PC-3 (cell line): ENCODE measurements at regions not wholly inside any gene's neighbourhood (a gene's known extent, or its start where the extent isn't known, plus 50 kb on each side); places are given as distances from the start of the nearest gene placed in this dataset.

Experiments
- ATAC-seq: fragments of 200-7000 bp; cut with Tn5 transposase; 2 replicates; pipeline ENCODE4 v1.9.1; 2020; ENCODE audit warnings: mild to moderate bottlenecking, moderate library complexity
- BruUV-seq: library from RNA; stranded (reverse); fragments of 400-500 nt; replicated peaks from 2 replicates; lab custom pipeline; 2021; lab: Mats Ljungman, UMichigan
- CTCF ChIA-PET: fragments of 300-600 bp; sonication (Branson Sonifier 250); formaldehyde crosslinking; loops from one replicate; lab custom pipeline; 2022; ENCODE audit warnings: antibody characterized with exemption; lab: Charles Lee
- POLR2A ChIA-PET: fragments of 300-600 bp; sonication (Branson Sonifier 250); formaldehyde crosslinking; loops from one replicate; lab custom pipeline; 2022; ENCODE audit warnings: antibody characterized with exemption; ENCODE audit not compliant: unreplicated experiment; lab: Charles Lee
- DNase-seq: peaks from one replicate; pipeline ENCODE4 v3.0.0-alpha.2; 2015
- H2AFZ ChIP-seq: fragments of 300-600 bp; sonication (generic); 2 replicates; pipeline ENCODE4 v1.6.0; 2016; ENCODE audit warnings: antibody characterized with exemption, low read length
- H3F3A ChIP-seq: fragments of 300-600 bp; sonication (generic); one replicate; pipeline ENCODE4 v1.6.0; 2017; ENCODE audit warnings: antibody characterized with exemption, low read length, control low read depth, mild to moderate bottlenecking; ENCODE audit not compliant: unreplicated experiment
- H3K27ac ChIP-seq: fragments of 300-600 bp; sonication (generic); 2 replicates; pipeline ENCODE4 v1.5.1; 2016; ENCODE audit warnings: mild to moderate bottlenecking, low read length
- H3K27me3 ChIP-seq: fragments of 300-600 bp; sonication (generic); 2 replicates; pipeline ENCODE4 v1.6.1; 2016; ENCODE audit warnings: low read length, mixed read lengths
- H3K36me3 ChIP-seq: fragments of 300-600 bp; sonication (generic); 2 replicates; pipeline ENCODE4 v1.6.1; 2016; ENCODE audit warnings: low read depth, mixed run types, low read length, mixed read lengths
- H3K4me1 ChIP-seq: fragments of 300-600 bp; sonication (generic); 2 replicates; pipeline ENCODE4 v1.5.1; 2016; ENCODE audit warnings: low read length; ENCODE audit not compliant: insufficient read depth
- H3K4me2 ChIP-seq: fragments of 300-600 bp; sonication (generic); 2 replicates; pipeline ENCODE4 v1.6.0; 2016; ENCODE audit warnings: low read length
- H3K4me3 ChIP-seq: fragments of 300-600 bp; sonication (generic); 2 replicates; pipeline ENCODE4 v1.5.1; 2016; ENCODE audit warnings: mild to moderate bottlenecking, low read length, mixed read lengths
- H3K79me2 ChIP-seq: fragments of 300-600 bp; sonication (generic); 2 replicates; pipeline ENCODE4 v1.6.1; 2017; ENCODE audit warnings: low read length, mixed read lengths
- H3K9ac ChIP-seq: fragments of 300-600 bp; sonication (generic); 2 replicates; pipeline ENCODE4 v1.6.0; 2016; ENCODE audit warnings: mild to moderate bottlenecking, low read length
- H3K9me2 ChIP-seq: fragments of 300-600 bp; sonication (generic); replicated peaks from 2 replicates; pipeline ENCODE4 v1.6.1; 2016; ENCODE audit warnings: mixed run types, low read length, mixed read lengths
- H3K9me3 ChIP-seq: fragments of 300-600 bp; sonication (generic); 2 replicates; pipeline ENCODE4 v1.6.1; 2016; ENCODE audit warnings: low read length, mixed read lengths
- H4K20me1 ChIP-seq: fragments of 300-600 bp; sonication (generic); 2 replicates; pipeline ENCODE4 v1.6.1; 2016; ENCODE audit warnings: low read length, mixed read lengths
- EZH2 ChIP-seq: fragments of 300-600 bp; sonication (generic); IDR thresholded peaks from one replicate; pipeline ENCODE4 v1.6.1; 2017; ENCODE audit warnings: antibody characterized with exemption, mild to moderate bottlenecking, low read length; ENCODE audit not compliant: unreplicated experiment
- EZH2phosphoT487 ChIP-seq: fragments of 300-600 bp; sonication (generic); IDR thresholded peaks from 2 replicates; pipeline ENCODE4 v1.6.1; 2018; ENCODE audit warnings: mild to moderate bottlenecking, antibody characterized with exemption, low read length, borderline replicate concordance
- intact Hi-C: fragments of 100-400 bp; cut with micrococcal nuclease; formaldehyde crosslinking; loops from 2 replicates; pipeline ENCODE4 v1.9.0; 2023
- TF ChIP-seq, protein P1 (sequence below): fragments of 300-600 bp; sonication (generic); conservative IDR thresholded peaks from 2 replicates; pipeline ENCODE4 v1.5.1; 2017; ENCODE audit warnings: antibody characterized with exemption, low read depth, mild to moderate bottlenecking, low read length

DNA sequence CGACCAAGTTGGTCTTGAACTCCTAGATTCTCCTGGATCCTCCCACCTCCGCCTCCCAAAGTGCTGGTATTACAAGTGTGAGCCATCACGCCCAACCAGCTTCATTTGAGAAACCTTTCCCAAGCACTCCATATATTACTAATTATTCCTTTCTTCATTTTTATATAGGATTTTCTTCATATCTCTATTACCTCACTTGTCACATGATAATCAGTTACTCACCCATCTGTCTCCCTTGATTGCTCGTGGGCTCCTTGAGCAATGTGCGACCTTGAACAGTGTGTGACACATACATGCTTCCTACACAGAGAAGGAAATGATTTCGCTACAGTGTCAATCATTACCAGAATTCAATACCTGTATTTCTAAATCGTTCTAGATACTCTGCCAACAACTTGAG, 110.7 kb upstream of the C2CD4B start:
- POLR2A ChIA-PET = no interaction called here
- intact Hi-C loops = no loop called here
- no peak overlapping the region for H3K4me2 ChIP-seq
- no peaks in the 10 kb centered on the region for H3K9me3 ChIP-seq
- H3K36me3 ChIP-seq = no peaks in the 10 kb centered on the region
- H3K27me3 ChIP-seq = peaks cover 44% of the 10 kb centered on the region
- H3K9ac ChIP-seq = no peak overlapping the region
- H3F3A ChIP-seq = no peaks in the 10 kb centered on the region
- H4K20me1 ChIP-seq = no peaks in the 10 kb centered on the region
- DNase-seq = no peak
- CTCF ChIA-PET = no interaction called here
- no peaks in the 10 kb centered on the region for H3K9me2 ChIP-seq
- H2AFZ ChIP-seq = no peak overlapping the region
- H3K27ac ChIP-seq = no peak overlapping the region
- H3K79me2 ChIP-seq = no peaks in the 10 kb centered on the region
- no peak overlapping the region for H3K4me3 ChIP-seq
- no TSS peak for BruUV-seq
- no peaks in the 10 kb centered on the region for H3K4me1 ChIP-seq
- no peak for ATAC-seq
- TF ChIP-seq, protein P1, sequence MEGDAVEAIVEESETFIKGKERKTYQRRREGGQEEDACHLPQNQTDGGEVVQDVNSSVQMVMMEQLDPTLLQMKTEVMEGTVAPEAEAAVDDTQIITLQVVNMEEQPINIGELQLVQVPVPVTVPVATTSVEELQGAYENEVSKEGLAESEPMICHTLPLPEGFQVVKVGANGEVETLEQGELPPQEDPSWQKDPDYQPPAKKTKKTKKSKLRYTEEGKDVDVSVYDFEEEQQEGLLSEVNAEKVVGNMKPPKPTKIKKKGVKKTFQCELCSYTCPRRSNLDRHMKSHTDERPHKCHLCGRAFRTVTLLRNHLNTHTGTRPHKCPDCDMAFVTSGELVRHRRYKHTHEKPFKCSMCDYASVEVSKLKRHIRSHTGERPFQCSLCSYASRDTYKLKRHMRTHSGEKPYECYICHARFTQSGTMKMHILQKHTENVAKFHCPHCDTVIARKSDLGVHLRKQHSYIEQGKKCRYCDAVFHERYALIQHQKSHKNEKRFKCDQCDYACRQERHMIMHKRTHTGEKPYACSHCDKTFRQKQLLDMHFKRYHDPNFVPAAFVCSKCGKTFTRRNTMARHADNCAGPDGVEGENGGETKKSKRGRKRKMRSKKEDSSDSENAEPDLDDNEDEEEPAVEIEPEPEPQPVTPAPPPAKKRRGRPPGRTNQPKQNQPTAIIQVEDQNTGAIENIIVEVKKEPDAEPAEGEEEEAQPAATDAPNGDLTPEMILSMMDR = no peak
- TF ChIP-seq EZH2phosphoT487 = no peak
- no peak for TF ChIP-seq EZH2

DNA sequence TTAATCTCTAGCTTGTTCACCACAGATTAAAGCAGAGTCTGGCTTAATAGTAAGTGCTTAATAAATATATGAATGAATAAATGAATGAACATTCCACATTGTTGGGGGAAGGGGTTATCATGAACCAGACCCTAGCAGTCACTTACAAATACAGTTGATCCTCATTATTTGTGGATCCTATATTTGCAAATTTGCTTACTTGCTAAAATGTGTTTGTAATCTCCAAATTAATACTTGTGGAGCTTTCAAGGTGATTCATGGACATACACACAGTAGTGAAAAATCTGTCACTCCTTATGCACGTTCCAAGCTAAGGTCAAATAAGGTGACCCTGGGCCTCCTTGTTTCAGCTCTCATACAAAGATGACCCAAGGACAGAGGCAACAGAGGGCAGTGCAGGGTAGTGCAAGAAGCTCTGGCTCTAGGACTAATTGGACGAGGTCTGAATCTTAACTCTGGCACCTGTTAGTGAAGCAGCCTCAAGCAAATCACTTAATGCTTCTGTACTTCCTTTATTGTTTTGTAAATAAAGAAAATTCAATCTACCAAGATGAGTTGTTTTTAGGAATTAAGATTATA, 112.8 kb upstream of the C2CD4B start:
- H3K4me3 ChIP-seq = no peak overlapping the region
- H3K4me1 ChIP-seq = no peaks in the 10 kb centered on the region
- DNase-seq (no peak), ATAC-seq (no peak)
- H3K27me3 ChIP-seq = peaks cover 59% of the 10 kb centered on the region
- POLR2A ChIA-PET = no interaction called here
- no peak overlapping the region for H3K4me2 ChIP-seq
- no peaks in the 10 kb centered on the region for H3K36me3 ChIP-seq
- H3F3A ChIP-seq = no peaks in the 10 kb centered on the region
- H3K9me3 ChIP-seq = no peaks in the 10 kb centered on the region
- no peak overlapping the region for H3K9ac ChIP-seq
- CTCF ChIA-PET = no interaction called here
- no peaks in the 10 kb centered on the region for H3K9me2 ChIP-seq
- no peak overlapping the region for H3K27ac ChIP-seq
- H3K79me2 ChIP-seq = no peaks in the 10 kb centered on the region
- H2AFZ ChIP-seq = no peak overlapping the region
- intact Hi-C loops = no loop called here
- no peaks in the 10 kb centered on the region for H4K20me1 ChIP-seq
- BruUV-seq = no TSS peak
- TF ChIP-seq, protein P1 = no peak
- TF ChIP-seq EZH2phosphoT487 = no peak
- no peak for TF ChIP-seq EZH2

DNA sequence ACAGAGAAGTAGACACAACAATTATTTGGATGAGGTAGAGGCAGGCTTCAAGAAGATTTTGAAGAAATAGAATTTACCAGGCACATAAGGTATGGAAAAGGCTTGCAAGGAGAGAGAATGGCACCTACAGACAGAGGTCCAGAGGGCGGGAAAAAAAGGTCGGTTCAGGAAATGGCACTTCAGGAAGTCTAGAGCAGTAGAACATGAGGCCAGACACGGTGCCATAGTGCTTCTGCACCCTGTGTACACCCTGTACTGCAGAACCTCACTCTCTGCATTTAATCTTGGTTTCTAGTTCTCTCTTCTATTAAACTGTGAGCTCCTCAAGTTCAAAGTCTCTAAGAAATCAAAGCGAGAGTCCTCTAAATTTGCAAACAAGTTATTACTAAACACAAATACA, 113.4 kb upstream of the C2CD4B start:
- ChIA-PET POLR2A (no interaction called here), CTCF (no interaction called here)
- no peaks in the 10 kb centered on the region for H4K20me1 ChIP-seq
- no peak overlapping the region for H2AFZ ChIP-seq
- BruUV-seq = no TSS peak
- TF ChIP-seq EZH2phosphoT487 (no peak), EZH2 (no peak)
- TF ChIP-seq, protein P1 = no peak
- H3K4me1 ChIP-seq = no peaks in the 10 kb centered on the region
- ATAC-seq (no peak), DNase-seq (no peak)
- H3K4me2 ChIP-seq = no peak overlapping the region
- no peaks in the 10 kb centered on the region for H3F3A ChIP-seq
- no peak overlapping the region for H3K9ac ChIP-seq
- intact Hi-C loops = no loop called here
- no peak overlapping the region for H3K27ac ChIP-seq
- no peaks in the 10 kb centered on the region for H3K9me3 ChIP-seq
- H3K79me2 ChIP-seq = no peaks in the 10 kb centered on the region
- H3K36me3 ChIP-seq = no peaks in the 10 kb centered on the region
- peaks cover 66% of the 10 kb centered on the region for H3K27me3 ChIP-seq
- no peaks in the 10 kb centered on the region for H3K9me2 ChIP-seq
- H3K4me3 ChIP-seq = no peak overlapping the region
